GM12873 (cell line): ENCODE measurements at regions not wholly inside any gene's neighbourhood (a gene's known extent, or its start where the extent isn't known, plus 50 kb on each side); places are given as distances from the start of the nearest gene placed in this dataset.

Experiments
- CTCF ChIP-seq: IDR thresholded peaks from 2 replicates; pipeline ENCODE4 v1.5.1; 2012; ENCODE audit warnings: low read depth, mild to moderate bottlenecking, moderate library complexity, low read length, control low read depth; ENCODE audit not compliant: insufficient read depth; ENCODE audit errors: missing control alignments

DNA sequence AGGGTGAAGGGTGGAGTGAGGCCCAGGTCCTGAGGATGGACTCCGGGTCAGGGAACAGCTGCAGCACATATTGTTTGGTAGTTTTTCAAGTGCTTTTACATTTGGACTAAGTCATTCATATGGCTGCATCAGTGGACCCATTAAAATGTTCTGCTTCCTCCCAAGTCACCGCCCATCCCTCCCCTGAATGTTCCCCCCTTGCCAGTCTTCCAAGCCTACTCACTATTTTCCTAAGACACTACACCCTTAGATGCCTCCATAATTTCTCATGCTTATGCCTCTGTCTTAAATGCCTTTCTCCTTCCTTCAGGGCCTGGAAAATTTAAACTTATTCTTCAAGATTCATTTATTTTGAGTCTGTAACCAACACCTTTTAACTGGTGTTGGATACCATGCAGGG is 86.6 kb upstream of the NR4A3 start:
- TF ChIP-seq CTCF = no peak

GRCh38 chr9:99736291-99736690 is 85.4 kb upstream of the NR4A3 start:
- no peak for TF ChIP-seq CTCF

GRCh38 chr9:99737649-99738048 is 84.0 kb upstream of the NR4A3 start:
- no peak for TF ChIP-seq CTCF

DNA sequence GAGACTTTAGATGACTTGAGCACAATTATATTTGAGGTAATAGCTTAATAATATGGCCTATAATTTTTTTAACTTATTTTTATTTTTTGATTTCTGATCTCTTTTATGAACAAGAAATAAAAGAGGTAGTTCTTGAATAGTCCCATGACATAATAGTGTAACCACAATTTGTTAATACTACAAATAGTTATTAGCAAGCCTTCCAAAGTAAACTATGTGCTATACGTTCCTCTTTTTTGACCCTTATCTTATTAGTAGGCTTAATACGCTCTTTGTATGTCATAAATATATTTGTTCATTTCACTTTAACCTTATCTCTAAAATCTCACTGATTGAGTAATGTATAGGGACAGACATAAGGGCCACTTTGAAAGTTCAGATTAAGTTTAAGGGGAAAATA is 78.7 kb upstream of the NR4A3 start:
- TF ChIP-seq CTCF = no peak

DNA sequence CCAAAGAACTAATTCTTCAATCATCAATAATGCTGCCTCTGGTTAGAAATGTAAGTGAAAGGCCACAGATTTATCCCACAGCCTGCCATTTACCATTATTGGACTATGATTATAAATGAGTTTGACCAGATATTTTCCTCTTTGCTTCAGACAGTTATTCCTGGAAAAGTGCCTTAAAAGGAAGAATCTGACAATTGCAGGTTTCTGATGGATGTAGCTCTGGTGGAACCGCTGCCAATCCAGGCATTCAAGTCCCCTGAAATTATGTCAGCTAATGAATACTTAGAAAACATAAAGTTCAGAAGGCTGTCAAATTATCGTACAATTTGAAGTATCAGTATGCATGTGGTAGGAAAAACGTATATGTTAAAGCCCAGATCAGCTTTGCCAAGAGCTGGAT is 78.2 kb upstream of the NR4A3 start:
- TF ChIP-seq CTCF = no peak

- no peak for TF ChIP-seq CTCF
Observed at GRCh38 chr9:99744132-99744531, 77.6 kb upstream of the NR4A3 start.

DNA sequence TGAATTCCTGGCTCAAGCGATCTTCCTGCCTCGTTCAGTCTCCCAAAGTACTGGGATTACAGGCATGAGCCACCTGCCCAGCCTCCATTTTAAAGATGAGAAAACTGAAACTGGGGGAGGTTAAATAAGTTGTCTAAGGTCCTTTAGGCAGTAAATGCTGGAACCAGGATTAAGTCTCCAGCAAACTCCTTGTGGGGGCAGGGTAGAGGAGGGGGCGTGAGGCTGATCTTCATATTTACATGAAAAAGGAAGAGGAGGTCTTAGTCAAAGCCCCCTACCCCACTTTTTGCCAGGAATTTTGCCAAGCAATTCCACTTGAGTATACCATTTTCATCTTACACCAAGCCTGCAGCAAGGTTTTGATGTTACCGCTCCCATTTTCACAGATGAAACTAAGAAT is 76.6 kb upstream of the NR4A3 start:
- no peak for TF ChIP-seq CTCF

- TF ChIP-seq CTCF = no peak
Observed at GRCh38 chr9:99746406-99746805, 75.3 kb upstream of the NR4A3 start.
